WI38 (cell line): ENCODE measurements at regions not wholly inside any gene's neighbourhood (a gene's known extent, or its start where the extent isn't known, plus 50 kb on each side); places are given as distances from the start of the nearest gene placed in this dataset.
"Not testable (repeated sequence)": the region's sequence is repeated elsewhere in the genome, so short reads cannot be mapped to it uniquely, and the experiment has no call there.

Source experiments
- H3K4me3 ChIP-seq: 2 replicates; pipeline ENCODE4 v1.5.1; 2011; ENCODE audit warnings: low read depth, mild to moderate bottlenecking, control low read depth, low read length
- TF ChIP-seq, protein P1 (sequence below): IDR thresholded peaks from 2 replicates; pipeline ENCODE4 v1.5.1; 2012; ENCODE audit warnings: low read depth, mild to moderate bottlenecking, control low read depth, low read length

DNA sequence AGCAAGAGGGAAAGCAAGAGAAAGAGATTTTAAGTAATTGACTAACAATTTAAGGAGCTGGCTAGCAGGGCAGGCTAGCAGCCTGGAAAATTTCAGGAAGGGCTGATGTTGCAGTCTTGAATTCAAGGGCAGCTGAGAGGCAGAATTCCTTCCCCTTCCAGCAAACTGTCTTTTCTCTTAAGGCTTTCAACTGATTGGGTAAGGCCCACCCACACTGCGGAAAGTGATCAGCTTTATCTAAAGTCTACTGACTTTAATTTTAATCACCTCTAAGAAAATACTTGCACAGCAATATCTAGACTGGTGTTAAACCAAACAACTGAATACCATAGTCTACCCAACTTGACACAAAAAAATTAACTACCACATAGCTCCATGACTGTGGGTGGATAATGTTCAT lies 303.9 kb downstream of the FZD1 start:
- TF ChIP-seq, protein P1, sequence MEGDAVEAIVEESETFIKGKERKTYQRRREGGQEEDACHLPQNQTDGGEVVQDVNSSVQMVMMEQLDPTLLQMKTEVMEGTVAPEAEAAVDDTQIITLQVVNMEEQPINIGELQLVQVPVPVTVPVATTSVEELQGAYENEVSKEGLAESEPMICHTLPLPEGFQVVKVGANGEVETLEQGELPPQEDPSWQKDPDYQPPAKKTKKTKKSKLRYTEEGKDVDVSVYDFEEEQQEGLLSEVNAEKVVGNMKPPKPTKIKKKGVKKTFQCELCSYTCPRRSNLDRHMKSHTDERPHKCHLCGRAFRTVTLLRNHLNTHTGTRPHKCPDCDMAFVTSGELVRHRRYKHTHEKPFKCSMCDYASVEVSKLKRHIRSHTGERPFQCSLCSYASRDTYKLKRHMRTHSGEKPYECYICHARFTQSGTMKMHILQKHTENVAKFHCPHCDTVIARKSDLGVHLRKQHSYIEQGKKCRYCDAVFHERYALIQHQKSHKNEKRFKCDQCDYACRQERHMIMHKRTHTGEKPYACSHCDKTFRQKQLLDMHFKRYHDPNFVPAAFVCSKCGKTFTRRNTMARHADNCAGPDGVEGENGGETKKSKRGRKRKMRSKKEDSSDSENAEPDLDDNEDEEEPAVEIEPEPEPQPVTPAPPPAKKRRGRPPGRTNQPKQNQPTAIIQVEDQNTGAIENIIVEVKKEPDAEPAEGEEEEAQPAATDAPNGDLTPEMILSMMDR: no peak
- no peak overlapping the region for H3K4me3 ChIP-seq

DNA sequence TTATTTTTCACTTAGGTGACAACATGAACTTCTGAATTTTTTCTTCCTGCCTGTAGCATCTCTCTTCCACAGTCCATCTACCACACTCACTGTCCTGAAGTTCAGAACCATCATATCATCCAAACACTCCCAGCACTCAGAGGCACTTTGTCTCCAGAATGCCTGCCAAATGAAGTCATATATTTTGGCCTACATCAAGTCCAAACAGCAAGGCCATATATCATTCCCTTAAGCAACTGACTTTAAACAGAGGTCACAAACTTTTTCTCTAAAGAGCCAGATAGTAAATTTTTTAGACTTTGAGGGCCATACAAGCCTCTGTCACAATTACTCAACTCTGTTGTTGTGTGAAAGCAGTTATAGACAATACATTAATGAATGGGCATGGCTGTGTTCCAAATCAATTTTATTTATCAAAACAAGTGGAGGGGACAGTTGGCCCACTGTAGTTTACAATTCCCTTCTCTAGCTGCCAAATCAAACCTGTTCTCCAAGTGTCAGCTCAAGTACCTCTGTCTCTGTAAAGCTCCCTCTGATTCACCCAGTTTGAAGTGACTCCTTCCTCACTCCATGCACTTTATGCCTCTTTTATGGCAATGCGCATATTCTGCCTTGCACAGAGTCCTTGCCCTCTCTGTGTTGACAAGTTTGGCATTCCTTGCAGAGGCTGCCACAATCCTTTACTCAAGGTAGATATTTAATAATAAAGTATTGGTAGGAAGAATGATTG lies 305.7 kb downstream of the FZD1 start:
- TF ChIP-seq, protein P1: no peak
- no peak overlapping the region for H3K4me3 ChIP-seq

DNA sequence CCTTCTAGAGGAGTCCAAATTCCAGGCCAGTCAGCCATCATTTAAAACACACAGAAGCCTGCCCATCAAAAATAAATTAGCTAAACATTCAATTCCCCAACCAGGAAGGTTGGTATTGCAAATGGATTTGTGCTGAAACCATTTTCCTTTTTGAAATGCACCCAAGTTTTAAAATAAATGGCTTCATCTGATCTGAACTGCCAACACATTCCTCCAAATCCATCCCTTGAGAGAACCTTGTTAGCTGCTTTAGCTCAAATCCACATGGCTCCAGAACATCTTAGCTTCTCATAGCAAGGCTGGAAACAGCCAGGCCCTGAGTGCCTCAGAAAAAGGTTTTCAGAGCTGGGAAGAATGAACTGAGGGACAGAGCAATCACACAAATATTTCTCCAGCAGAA lies 306.3 kb downstream of the FZD1 start:
- no peak overlapping the region for H3K4me3 ChIP-seq
- TF ChIP-seq, protein P1: no peak

DNA sequence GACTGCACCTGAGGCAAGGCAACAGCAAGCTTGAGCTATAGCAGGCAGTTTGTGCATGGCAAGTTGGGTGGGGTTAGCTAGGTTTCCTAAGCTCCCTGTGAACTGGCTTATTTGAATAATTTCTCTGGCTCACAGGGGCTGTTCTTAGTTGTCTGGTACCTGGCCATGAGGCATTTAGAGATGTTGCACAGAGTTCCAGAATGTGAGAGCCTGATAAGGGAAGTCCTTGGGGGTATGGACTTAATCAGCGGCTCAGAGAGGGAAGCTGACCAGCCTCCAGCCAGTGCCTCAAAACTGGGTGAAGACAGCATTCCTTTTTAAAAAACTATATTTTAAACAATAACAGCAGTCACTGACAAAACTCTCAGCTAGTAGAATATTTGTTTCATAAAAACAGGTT lies 307.4 kb downstream of the FZD1 start:
- TF ChIP-seq, protein P1: no peak
- H3K4me3 ChIP-seq: no peak overlapping the region

GRCh38 chr7:91573405-91573804 lies 307.1 kb downstream of the MTERF1 start:
- TF ChIP-seq, protein P1: no peak
- H3K4me3 ChIP-seq: no peak overlapping the region

- not testable (repeated sequence) for H3K4me3 ChIP-seq
These were observed 304.0 kb downstream of the MTERF1 start for GRCh38 chr7:91576459-91576858.

GRCh38 chr7:91579837-91580236 lies 300.7 kb downstream of the MTERF1 start:
- TF ChIP-seq, protein P1: no peak
- no peak overlapping the region for H3K4me3 ChIP-seq
